Endothelial cell of hepatic sinusoid (primary cell): ENCODE measurements at regions not wholly inside any gene's neighbourhood (a gene's known extent, or its start where the extent isn't known, plus 50 kb on each side); places are given as distances from the start of the nearest gene placed in this dataset.
"Not testable (repeated sequence)": the region's sequence is repeated elsewhere in the genome, so short reads cannot be mapped to it uniquely, and the experiment has no call there.

ENCODE experiments used
- in situ Hi-C: cut with HindIII; loops from 2 replicates; pipeline ENCODE4 v1.10.0; 2017; ENCODE audit warnings: low sequenced_read_pairs

GRCh38 chr14:34140127-34140526, 189.3 kb upstream of the EGLN3 start:
- in situ Hi-C loops, result not testable (repeated sequence)

GRCh38 chr14:34139160-34140121, 188.6 kb upstream of the EGLN3 start:
- in situ Hi-C loops, result not testable (repeated sequence)

- in situ Hi-C loops, result no loop called here
Measured at GRCh38 chr14:34138175-34138574, 187.3 kb upstream of the EGLN3 start.

GRCh38 chr14:34137001-34137745, 186.3 kb upstream of the EGLN3 start:
- in situ Hi-C loops, result no loop called here

- in situ Hi-C loops, result no loop called here
Measured at GRCh38 chr14:34135492-34135891, 184.6 kb upstream of the EGLN3 start.

- in situ Hi-C loops, result no loop called here
Measured at GRCh38 chr14:34134484-34134883, 183.6 kb upstream of the EGLN3 start.

GRCh38 chr14:34129927-34130552, 179.2 kb upstream of the EGLN3 start:
- in situ Hi-C loops, result no loop called here

GRCh38 chr14:34128665-34129064, 177.8 kb upstream of the EGLN3 start:
- in situ Hi-C loops, result no loop called here

GRCh38 chr14:34126586-34126985, 175.7 kb upstream of the EGLN3 start:
- in situ Hi-C loops, result no loop called here

- in situ Hi-C loops, result no loop called here
Measured at GRCh38 chr14:34124585-34124984, 173.7 kb upstream of the EGLN3 start.

GRCh38 chr14:34122650-34123049, 171.8 kb upstream of the EGLN3 start:
- in situ Hi-C loops, result no loop called here

- in situ Hi-C loops, result no loop called here
Measured at GRCh38 chr14:34122081-34122480, 171.2 kb upstream of the EGLN3 start.

- in situ Hi-C loops, result no loop called here
Measured at GRCh38 chr14:34120185-34120977, 169.5 kb upstream of the EGLN3 start.

GRCh38 chr14:34119107-34119858, 168.4 kb upstream of the EGLN3 start:
- in situ Hi-C loops, result no loop called here

GRCh38 chr14:34113991-34114390, 163.1 kb upstream of the EGLN3 start:
- in situ Hi-C loops, result no loop called here

- in situ Hi-C loops, result no loop called here
Measured at GRCh38 chr14:34113005-34113511, 162.2 kb upstream of the EGLN3 start.

- in situ Hi-C loops, result no loop called here
Measured at GRCh38 chr14:34111953-34112352, 161.1 kb upstream of the EGLN3 start.

- in situ Hi-C loops, result no loop called here
Measured at GRCh38 chr14:34111505-34111904, 160.6 kb upstream of the EGLN3 start.

- in situ Hi-C loops, result no loop called here
Measured at GRCh38 chr14:34110531-34110930, 159.7 kb upstream of the EGLN3 start.

GRCh38 chr14:34107441-34107840, 156.6 kb upstream of the EGLN3 start:
- in situ Hi-C loops, result no loop called here
